Trophoblast cell (in vitro differentiated cells and primary cell): ENCODE measurements at regions not wholly inside any gene's neighbourhood (a gene's known extent, or its start where the extent isn't known, plus 50 kb on each side); places are given as distances from the start of the nearest gene placed in this dataset.

Experiments
- DNase-seq, 2 donors: peaks; one replicate each; pipeline ENCODE4 v3.0.0-alpha.2; 2016
- H2AFZ ChIP-seq: 2 replicates; pipeline ENCODE4 v1.6.1; 2013; ENCODE audit warnings: low read length, moderate library complexity, mild to moderate bottlenecking; ENCODE audit not compliant: insufficient read depth, poor library complexity
- H2AK5ac ChIP-seq: 2 replicates; pipeline ENCODE4 v1.6.1; 2013; ENCODE audit warnings: mild to moderate bottlenecking, low read length
- H2BK120ac ChIP-seq: 2 replicates; pipeline ENCODE4 v1.6.1; 2013; ENCODE audit warnings: low read length, mild to moderate bottlenecking, moderate library complexity; ENCODE audit not compliant: insufficient read depth, poor library complexity
- H2BK12ac ChIP-seq: 2 replicates; pipeline ENCODE4 v1.6.1; 2013; ENCODE audit warnings: mild to moderate bottlenecking, low read length, moderate library complexity
- H2BK5ac ChIP-seq: 2 replicates; pipeline ENCODE4 v1.6.1; 2013; ENCODE audit warnings: low read length, low read depth, moderate library complexity, mild to moderate bottlenecking; ENCODE audit not compliant: poor library complexity
- H3K14ac ChIP-seq: 2 replicates; pipeline ENCODE4 v1.6.1; 2013; ENCODE audit warnings: mild to moderate bottlenecking, low read length
- H3K18ac ChIP-seq: 2 replicates; pipeline ENCODE4 v1.6.1; 2013; ENCODE audit warnings: mild to moderate bottlenecking, low read length
- H3K23ac ChIP-seq: 2 replicates; pipeline ENCODE4 v1.6.1; 2013; ENCODE audit warnings: low read length
- H3K27ac ChIP-seq: 2 replicates; pipeline ENCODE4 v1.5.1; 2013; ENCODE audit warnings: low read depth, mild to moderate bottlenecking, inconsistent platforms, low read length, moderate library complexity
- H3K27me3 ChIP-seq: 2 replicates; pipeline ENCODE4 v1.6.1; 2013; ENCODE audit warnings: inconsistent platforms, mild to moderate bottlenecking, low read length, moderate library complexity; ENCODE audit not compliant: insufficient read depth
- H3K36me3 ChIP-seq, 2 experiments: 1 replicate in 1 of 2; 2 replicates in 1 of 2; pipeline ENCODE4 v1.6.1; 2013; ENCODE audit warnings: low read length in 2 of 2, mild to moderate bottlenecking in 2 of 2, moderate library complexity in 1 of 2; ENCODE audit not compliant: insufficient read depth in 2 of 2, control insufficient read depth in 1 of 2
- H3K4ac ChIP-seq: 2 replicates; pipeline ENCODE4 v1.6.1; 2013; ENCODE audit warnings: low read depth, mild to moderate bottlenecking, low read length, moderate library complexity
- H3K4me1 ChIP-seq, 2 experiments: 1 replicate in 1 of 2; 2 replicates in 1 of 2; pipeline ENCODE4 v1.6.1; 2013; ENCODE audit warnings: low read length in 2 of 2, mild to moderate bottlenecking in 2 of 2, moderate library complexity in 1 of 2; ENCODE audit not compliant: insufficient read depth in 2 of 2, control insufficient read depth in 1 of 2
- H3K4me2 ChIP-seq: 2 replicates; pipeline ENCODE4 v1.6.1; 2013; ENCODE audit warnings: inconsistent platforms, mild to moderate bottlenecking, low read length, moderate library complexity
- H3K4me3 ChIP-seq: 2 replicates; pipeline ENCODE4 v1.5.1; 2013; ENCODE audit warnings: mild to moderate bottlenecking, low read depth, low read length, inconsistent platforms
- H3K79me1 ChIP-seq: one replicate; pipeline ENCODE4 v1.6.1; 2013; ENCODE audit warnings: low read length
- H3K79me2 ChIP-seq: 2 replicates; pipeline ENCODE4 v1.6.1; 2013; ENCODE audit warnings: low read length, mild to moderate bottlenecking; ENCODE audit not compliant: control insufficient read depth, insufficient read depth, poor library complexity
- H3K9ac ChIP-seq: 2 replicates; pipeline ENCODE4 v1.6.1; 2013; ENCODE audit warnings: mild to moderate bottlenecking, low read length
- H3K9me3 ChIP-seq: 2 replicates; pipeline ENCODE4 v1.6.1; 2013; ENCODE audit warnings: low read depth, mild to moderate bottlenecking, control low read depth, inconsistent platforms, low read length; ENCODE audit not compliant: insufficient read depth
- H4K12ac ChIP-seq: 2 replicates; pipeline ENCODE4 v1.6.1; 2013; ENCODE audit warnings: low read depth, mild to moderate bottlenecking, low read length, moderate library complexity
- H4K8ac ChIP-seq: 2 replicates; pipeline ENCODE4 v1.6.1; 2013; ENCODE audit warnings: low read depth, mild to moderate bottlenecking, low read length, moderate library complexity
- H4K91ac ChIP-seq: one replicate; pipeline ENCODE4 v1.6.1; 2013; ENCODE audit warnings: low read depth, mild to moderate bottlenecking, low read length, moderate library complexity
- WGBS: extraction: QIAGEN DNeasy Blood & Tissue Kit; methylation state at CpG from one replicate; pipeline ENCODE4 v1.1.7; 2013; ENCODE audit warnings: missing lambda C conversion rate; ENCODE audit not compliant: insufficient read length, insufficient coverage; ENCODE audit errors: extremely low coverage; 5-methylcytosine and 5-hydroxymethylcytosine counted together

DNA sequence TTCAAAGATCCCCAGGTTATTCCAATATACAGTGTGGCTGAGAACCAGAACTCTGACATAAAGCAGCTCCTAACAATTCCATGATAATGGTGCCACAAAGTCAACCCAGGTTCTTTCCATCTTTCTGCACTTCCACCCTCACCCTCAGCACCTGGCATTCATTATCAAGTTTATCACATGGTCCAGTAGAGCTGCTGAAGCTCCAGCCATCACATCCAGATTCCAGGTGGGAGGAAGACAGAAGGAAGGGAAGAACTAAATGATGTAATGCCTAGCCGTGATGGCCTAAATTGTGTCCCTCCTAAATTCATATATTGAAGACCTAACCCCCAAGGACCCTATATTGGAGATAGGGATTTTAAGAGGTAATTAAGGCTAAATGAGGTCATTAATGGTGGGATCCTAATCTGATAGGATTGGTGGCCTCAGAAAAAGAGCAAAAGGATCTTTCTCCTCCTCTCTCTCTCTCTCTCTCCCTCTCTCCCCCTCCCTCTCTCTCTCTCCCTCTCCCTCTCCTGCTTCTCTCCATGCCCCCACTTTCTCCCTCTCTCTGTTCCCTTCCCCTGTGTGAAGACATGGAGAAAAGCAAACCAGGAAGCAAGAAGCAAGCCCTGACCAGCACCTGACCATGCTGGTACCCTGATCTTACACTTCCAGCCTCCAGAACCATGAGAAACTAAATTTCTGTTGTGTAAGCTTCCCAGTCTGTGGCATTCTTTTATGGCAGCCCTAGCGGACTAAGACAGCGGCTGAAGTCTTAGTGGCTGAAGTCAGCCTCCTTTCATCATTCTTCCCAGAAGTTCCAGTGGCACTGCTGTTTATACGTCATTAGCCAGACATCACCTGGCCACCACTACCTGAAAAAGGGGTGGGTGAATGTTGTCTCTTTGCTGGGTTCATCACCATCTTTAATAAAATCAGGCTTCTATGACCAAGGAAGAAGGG lies 369.7 kb upstream of the PROK2 start:
- no peaks in the 10 kb centered on the region for H3K79me1 ChIP-seq
- H3K27me3 ChIP-seq: no peaks in the 10 kb centered on the region
- H2BK120ac ChIP-seq: no peak overlapping the region
- no peaks in the 10 kb centered on the region for H3K36me3 ChIP-seq
- H4K91ac ChIP-seq: no peak overlapping the region
- H3K14ac ChIP-seq: no peak overlapping the region
- H2AK5ac ChIP-seq: no peak overlapping the region
- H3K9ac ChIP-seq: no peak overlapping the region
- no peak overlapping the region for H3K4ac ChIP-seq
- H3K4me1 ChIP-seq: no peaks in the 10 kb centered on the region
- H2BK5ac ChIP-seq: no peak overlapping the region
- H3K27ac ChIP-seq: no peak overlapping the region
- H3K4me2 ChIP-seq: no peak overlapping the region
- H2BK12ac ChIP-seq: no peak overlapping the region
- WGBS: no CpG with 5 or more reads among the region's 4 CpGs
- no peak overlapping the region for H2AFZ ChIP-seq
- no peak overlapping the region for H3K23ac ChIP-seq
- no peak overlapping the region for H3K4me3 ChIP-seq
- no peak overlapping the region for H4K8ac ChIP-seq
- H4K12ac ChIP-seq: no peak overlapping the region
- H3K18ac ChIP-seq: no peak overlapping the region
- no peaks in the 10 kb centered on the region for H3K79me2 ChIP-seq
- DNase-seq: peak; percentile 95 to 98
- peaks cover 2% of the 10 kb centered on the region for H3K9me3 ChIP-seq

DNA sequence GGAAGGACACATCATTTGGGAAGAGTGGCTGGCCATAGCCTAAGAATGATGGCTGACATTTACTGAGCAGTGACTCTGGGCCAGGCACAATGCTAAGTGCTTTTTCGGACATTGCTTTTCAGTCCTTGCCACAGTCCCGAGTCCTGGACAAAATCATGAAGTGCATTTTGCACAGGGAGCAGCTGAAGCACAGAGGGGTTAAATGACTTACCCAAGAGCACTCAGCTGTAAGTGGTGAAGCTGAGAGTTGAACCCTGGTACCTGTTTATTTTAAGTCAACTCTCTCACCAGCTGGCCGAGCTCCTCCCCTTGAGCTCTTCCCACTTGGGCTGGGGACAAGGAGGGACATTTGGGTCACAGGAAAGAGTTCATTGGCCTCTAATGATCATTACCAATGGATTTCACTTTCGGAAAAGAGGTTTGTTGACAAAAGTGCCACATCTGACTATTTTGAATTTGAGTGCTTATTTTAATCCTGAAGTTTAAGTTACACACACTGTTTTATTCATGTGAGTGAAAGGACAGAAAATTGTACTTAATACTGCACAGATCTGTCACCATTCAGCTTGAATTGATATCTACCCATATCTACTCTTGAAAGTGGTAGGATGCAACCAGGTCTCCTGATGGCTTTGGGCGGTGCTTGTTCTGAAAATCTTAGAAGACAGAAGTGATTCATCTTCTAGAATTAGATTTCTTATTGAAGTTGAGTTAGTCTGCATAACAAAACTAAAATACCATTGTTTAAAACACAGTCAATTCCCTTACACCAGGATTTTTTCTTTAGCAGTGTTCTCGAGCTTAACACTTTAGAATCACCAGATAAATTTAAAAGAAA lies 368.7 kb upstream of the PROK2 start:
- H2BK5ac ChIP-seq: no peak overlapping the region
- H3K9ac ChIP-seq: no peak overlapping the region
- no peaks in the 10 kb centered on the region for H3K27me3 ChIP-seq
- no CpG with 5 or more reads among the region's 6 CpGs for WGBS
- no peak overlapping the region for H4K8ac ChIP-seq
- no peak overlapping the region for H3K4me3 ChIP-seq
- no peak overlapping the region for H2AFZ ChIP-seq
- H3K14ac ChIP-seq: no peak overlapping the region
- H4K12ac ChIP-seq: no peak overlapping the region
- no peaks in the 10 kb centered on the region for H3K36me3 ChIP-seq
- H3K27ac ChIP-seq: no peak overlapping the region
- no peak overlapping the region for H2AK5ac ChIP-seq
- no peaks in the 10 kb centered on the region for H3K4me1 ChIP-seq
- H3K4ac ChIP-seq: no peak overlapping the region
- no peak overlapping the region for H2BK12ac ChIP-seq
- DNase-seq: no peak
- no peak overlapping the region for H3K18ac ChIP-seq
- H2BK120ac ChIP-seq: no peak overlapping the region
- no peak overlapping the region for H4K91ac ChIP-seq
- H3K9me3 ChIP-seq: peaks cover 2% of the 10 kb centered on the region
- no peaks in the 10 kb centered on the region for H3K79me2 ChIP-seq
- H3K4me2 ChIP-seq: no peak overlapping the region
- no peaks in the 10 kb centered on the region for H3K79me1 ChIP-seq
- H3K23ac ChIP-seq: no peak overlapping the region

DNA sequence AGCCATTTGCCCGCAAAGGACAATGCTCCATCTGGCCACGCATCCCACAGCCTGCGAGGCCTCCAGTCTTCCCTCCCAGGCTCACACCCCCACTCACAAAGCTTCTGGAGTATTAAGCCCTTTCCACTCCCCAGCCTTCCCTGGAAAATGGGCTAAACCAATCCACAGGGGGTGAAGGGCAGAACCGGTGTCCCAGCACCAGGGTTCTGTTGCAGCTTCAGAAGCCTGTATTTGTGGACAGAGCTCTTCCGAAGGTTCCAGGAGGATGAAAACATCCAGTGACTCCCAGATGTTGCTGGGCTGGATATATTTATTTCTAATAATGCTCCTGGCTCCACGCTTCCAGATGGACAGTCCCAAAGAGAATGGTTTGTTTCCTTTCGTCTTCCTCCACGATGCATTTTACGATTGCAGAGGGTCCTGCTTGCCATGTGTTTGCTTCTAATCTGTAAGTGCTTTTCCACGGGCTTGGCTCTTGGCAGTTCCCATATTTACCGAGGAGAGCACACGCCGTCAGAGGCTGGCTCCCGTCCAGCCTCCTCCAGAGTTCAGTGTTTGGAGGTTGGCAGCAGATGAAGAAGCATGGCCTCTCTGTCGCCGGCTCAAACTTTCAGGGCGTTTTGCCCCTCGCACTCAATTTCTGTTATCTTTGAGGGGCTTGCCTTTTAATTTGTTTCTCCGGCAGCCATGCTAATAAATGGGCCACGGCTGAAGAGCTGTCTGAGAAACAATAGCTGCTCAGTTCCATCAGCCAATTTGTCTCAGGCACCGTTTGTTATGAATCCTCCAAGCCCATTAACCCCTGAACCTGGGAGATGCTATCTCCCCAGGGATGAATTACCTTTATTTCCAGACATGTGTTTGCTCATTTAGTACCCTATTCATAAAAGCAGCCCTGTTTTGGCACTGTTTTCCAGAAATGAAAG lies 367.9 kb upstream of the PROK2 start:
- WGBS: no CpG with 5 or more reads among the region's 21 CpGs

More for the DNA sequence above, 367.9 kb upstream of the PROK2 start:
- Histone ChIP-seq H2BK5ac (no peak overlapping the region), H3K27me3 (no peaks in the 10 kb centered on the region), H3K79me2 (no peaks in the 10 kb centered on the region), H3K4me1 (no peaks in the 10 kb centered on the region), H2AK5ac (no peak overlapping the region), H4K12ac (no peak overlapping the region), H3K4me2 (no peak overlapping the region), H3K9me3 (peaks cover 2% of the 10 kb centered on the region), H3K79me1 (no peaks in the 10 kb centered on the region), H2AFZ (no peak overlapping the region), H4K8ac (no peak overlapping the region), H3K4ac (no peak overlapping the region), H4K91ac (no peak overlapping the region), H3K23ac (no peak overlapping the region), H3K14ac (no peak overlapping the region), H3K18ac (no peak overlapping the region), H3K36me3 (no peaks in the 10 kb centered on the region), H3K9ac (no peak overlapping the region), H2BK120ac (no peak overlapping the region), H3K27ac (no peak overlapping the region), H2BK12ac (no peak overlapping the region), H3K4me3 (no peak overlapping the region)
- no peak for DNase-seq
